ENCODE measurements at regions not wholly inside any gene's neighbourhood (a gene's known extent, or its start where the extent isn't known, plus 50 kb on each side); places are given as distances from the start of the nearest gene placed in this dataset.

- TF ChIP-seq CTCF (IDR thresholded peaks at IDR 0.05) (no peak), POLR2AphosphoS5 (IDR thresholded peaks at IDR 0.05) (no peak), POLR2A (IDR thresholded peaks at IDR 0.05) (no peak)
- 91% methylated on average over 20 of the region's 20 CpGs for WGBS
- H3K4me3 ChIP-seq: no peak overlapping the region
- H3K36me3 ChIP-seq: no peaks in the 10 kb centered on the region
- no peaks in the 10 kb centered on the region for H3K4me1 ChIP-seq (replicated peaks)
- H3K27ac ChIP-seq: no peak overlapping the region
- no peak for DNase-seq (ENCODE audit: low spot score)
- no peaks in the 10 kb centered on the region for H3K9me3 ChIP-seq
- no peaks in the 10 kb centered on the region for H3K27me3 ChIP-seq (replicated peaks; ENCODE audit: insufficient read depth)
- intact Hi-C loops (cut with DNase I): no loop called here
Measured at GRCh38 chr4:3829211-3829955, 63.2 kb downstream of the ADRA2C start.

- no peaks in the 10 kb centered on the region for H3K4me1 ChIP-seq (replicated peaks)
- no peak for TF ChIP-seq POLR2AphosphoS5 (IDR thresholded peaks at IDR 0.05)
- TF ChIP-seq CTCF (IDR thresholded peaks at IDR 0.05): no peak
- TF ChIP-seq POLR2A (IDR thresholded peaks at IDR 0.05): no peak
- H3K36me3 ChIP-seq: no peaks in the 10 kb centered on the region
- DNase-seq (ENCODE audit: low spot score): no peak
- no peaks in the 10 kb centered on the region for H3K9me3 ChIP-seq
- H3K27ac ChIP-seq: no peak overlapping the region
- H3K27me3 ChIP-seq (replicated peaks; ENCODE audit: insufficient read depth): peaks cover 3% of the 10 kb centered on the region
- WGBS: 62% methylated on average over 19 of the region's 19 CpGs
- no peak overlapping the region for H3K4me3 ChIP-seq
- intact Hi-C loops (cut with DNase I): no loop called here
Measured at GRCh38 chr4:3829956-3830773, 64.0 kb downstream of the ADRA2C start.

GRCh38 chr4:3830774-3831528 lies 64.8 kb downstream of the ADRA2C start:
- intact Hi-C loops (cut with DNase I): no loop called here
- DNase-seq (ENCODE audit: low spot score): no peak
- TF ChIP-seq POLR2A (IDR thresholded peaks at IDR 0.05) (no peak), POLR2AphosphoS5 (IDR thresholded peaks at IDR 0.05) (no peak), CTCF (IDR thresholded peaks at IDR 0.05) (no peak)
- Histone ChIP-seq H3K36me3 (no peaks in the 10 kb centered on the region), H3K9me3 (no peaks in the 10 kb centered on the region), H3K4me1 (replicated peaks) (no peaks in the 10 kb centered on the region), H3K4me3 (no peak overlapping the region), H3K27ac (no peak overlapping the region), H3K27me3 (replicated peaks; ENCODE audit: insufficient read depth) (peaks cover 3% of the 10 kb centered on the region)
- WGBS: 82% methylated on average over 13 of the region's 13 CpGs

GRCh38 chr4:3831529-3832150 lies 65.5 kb downstream of the ADRA2C start:
- H3K4me1 ChIP-seq (replicated peaks): no peaks in the 10 kb centered on the region
- H3K9me3 ChIP-seq: no peaks in the 10 kb centered on the region
- WGBS: 80% methylated on average over 14 of the region's 14 CpGs
- H3K27ac ChIP-seq: no peak overlapping the region
- H3K36me3 ChIP-seq: no peaks in the 10 kb centered on the region
- no peak for TF ChIP-seq POLR2AphosphoS5 (IDR thresholded peaks at IDR 0.05)
- TF ChIP-seq CTCF (IDR thresholded peaks at IDR 0.05): no peak
- no peak for TF ChIP-seq POLR2A (IDR thresholded peaks at IDR 0.05)
- no peak for DNase-seq (ENCODE audit: low spot score)
- H3K4me3 ChIP-seq: no peak overlapping the region
- intact Hi-C loops (cut with DNase I): no loop called here
- peaks cover 3% of the 10 kb centered on the region for H3K27me3 ChIP-seq (replicated peaks; ENCODE audit: insufficient read depth)

Data from prostate gland (tissue), 2 donors.